Common myeloid progenitor, CD34-positive (primary cell): ENCODE measurements at regions not wholly inside any gene's neighbourhood (a gene's known extent, or its start where the extent isn't known, plus 50 kb on each side); places are given as distances from the start of the nearest gene placed in this dataset.

Source experiments
- CTCF ChIA-PET: fragments of 350-600 bp; sonication (Branson Sonifier 250); formaldehyde crosslinking; loops from one replicate; lab custom pipeline; 2021; ENCODE audit warnings: antibody characterized with exemption; lab: Charles Lee
- POLR2A ChIA-PET: fragments of 350-600 bp; sonication (Branson Sonifier 250); formaldehyde crosslinking; loops from one replicate; lab custom pipeline; 2021; ENCODE audit warnings: antibody characterized with exemption; lab: Charles Lee
- DNase-seq, 3 donors: peaks; one replicate each; pipeline versions ENCODE4 v3.0.0 to v3.0.0-alpha.2; 2013
- H3K27ac ChIP-seq, 2 experiments: 1 replicate in 1 of 2; 2 replicates in 1 of 2; pipeline ENCODE4 v1.7.0; 2013; ENCODE audit warnings: inconsistent platforms in 2 of 2, low read length in 2 of 2, mild to moderate bottlenecking in 2 of 2, low read depth in 1 of 2, moderate library complexity in 1 of 2; ENCODE audit not compliant: severe bottlenecking in 2 of 2, insufficient read depth in 1 of 2, poor library complexity in 1 of 2
- H3K27me3 ChIP-seq, 5 experiments: replicated peaks in 2 of 5; 1 replicate in 3 of 5; 2 replicates in 2 of 5; pipeline versions ENCODE4 v1.6.1 to v1.7.0; 2013; ENCODE audit warnings: low read length in 4 of 5, mild to moderate bottlenecking in 2 of 5, moderate library complexity in 2 of 5, inconsistent platforms in 1 of 5; ENCODE audit not compliant: insufficient read depth in 5 of 5, control insufficient read depth in 4 of 5
- H3K36me3 ChIP-seq, 4 experiments: 1 replicate in 2 of 4; 2 replicates in 2 of 4; pipeline versions ENCODE4 v1.6.1 to v1.7.0; 2013; ENCODE audit warnings: low read length in 3 of 4, control low read depth in 1 of 4, mild to moderate bottlenecking in 1 of 4; ENCODE audit not compliant: control insufficient read depth in 4 of 4, insufficient read depth in 4 of 4
- H3K4me1 ChIP-seq, 4 experiments: 1 replicate in 3 of 4; 2 replicates in 1 of 4; pipeline versions ENCODE4 v1.6.1 to v1.7.1; 2013; ENCODE audit warnings: low read length in 3 of 4, mild to moderate bottlenecking in 3 of 4, control low read depth in 1 of 4, inconsistent platforms in 1 of 4, moderate library complexity in 1 of 4; ENCODE audit not compliant: control insufficient read depth in 4 of 4, insufficient read depth in 4 of 4; ENCODE audit errors: control extremely low read depth in 1 of 4
- H3K4me3 ChIP-seq, 7 experiments: 1 replicate in 4 of 7; 2 replicates in 3 of 7; pipeline versions ENCODE4 v1.5.1 to v1.7.0; 2013; ENCODE audit warnings: mild to moderate bottlenecking in 7 of 7, low read length in 6 of 7, moderate library complexity in 6 of 7, inconsistent platforms in 2 of 7, low read depth in 2 of 7, control low read depth in 1 of 7; ENCODE audit not compliant: insufficient read depth in 4 of 7, control insufficient read depth in 1 of 7; ENCODE audit errors: extremely low read depth in 1 of 7
- H3K9me3 ChIP-seq, 5 experiments: 1 replicate in 4 of 5; 2 replicates in 1 of 5; pipeline versions ENCODE4 v1.6.1 to v1.7.1; 2013; ENCODE audit warnings: low read length in 4 of 5, mild to moderate bottlenecking in 2 of 5, inconsistent platforms in 1 of 5, low read depth in 1 of 5, moderate library complexity in 1 of 5; ENCODE audit not compliant: control insufficient read depth in 4 of 5, insufficient read depth in 2 of 5; ENCODE audit errors: control extremely low read depth in 1 of 5
- WGBS: methylation state at CpG from one replicate; pipeline ENCODE4 v1.1.5; 2013; ENCODE audit not compliant: insufficient coverage; 5-methylcytosine and 5-hydroxymethylcytosine counted together

DNA sequence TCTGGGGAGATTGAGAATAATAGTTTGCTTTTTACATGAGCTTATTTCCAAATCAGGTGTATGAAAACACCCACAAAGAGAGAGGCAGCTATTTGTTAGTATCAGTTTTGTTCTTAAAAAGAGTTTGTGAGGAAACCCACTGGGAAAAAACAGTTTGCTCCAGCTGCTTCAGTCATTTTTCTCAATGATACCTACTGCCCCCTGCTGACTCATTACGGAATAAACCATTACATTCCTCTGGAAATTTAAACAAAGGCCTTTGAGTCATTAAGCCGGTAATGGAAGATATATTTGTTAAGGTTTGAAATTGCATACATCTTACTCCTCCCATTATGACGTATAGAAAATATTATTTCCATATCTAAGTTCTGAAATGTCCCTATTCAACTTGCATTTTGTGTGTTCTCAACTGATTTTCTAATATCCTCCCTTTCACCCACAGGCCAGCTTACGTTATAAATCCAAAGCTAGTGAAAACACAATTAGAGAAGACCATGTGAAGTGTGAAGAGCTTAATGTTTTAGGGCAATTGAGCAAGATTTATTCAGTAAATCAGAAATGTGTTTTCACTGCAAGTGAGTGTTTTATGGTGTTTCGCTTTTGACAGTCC, 761.6 kb downstream of the DSC3 start:
- Histone ChIP-seq H3K4me1 (no peaks in the 10 kb centered on the region), H3K9me3 (no peaks in the 10 kb centered on the region), H3K27ac (no peak overlapping the region), H3K27me3 (no peaks in the 10 kb centered on the region), H3K4me3 (no peak overlapping the region), H3K36me3 (no peaks in the 10 kb centered on the region)
- POLR2A ChIA-PET = no interaction called here
- CTCF ChIA-PET = interaction anchor here (1.0 kb wide), 2 partner anchors 12 to 1321 kb away, joined by 3 read pairs; no protein-coding TSS in a partner anchor
- peak; percentile 16 to 51 (median 38) for DNase-seq
- no CpG with 5 or more reads among the region's 5 CpGs for WGBS

DNA sequence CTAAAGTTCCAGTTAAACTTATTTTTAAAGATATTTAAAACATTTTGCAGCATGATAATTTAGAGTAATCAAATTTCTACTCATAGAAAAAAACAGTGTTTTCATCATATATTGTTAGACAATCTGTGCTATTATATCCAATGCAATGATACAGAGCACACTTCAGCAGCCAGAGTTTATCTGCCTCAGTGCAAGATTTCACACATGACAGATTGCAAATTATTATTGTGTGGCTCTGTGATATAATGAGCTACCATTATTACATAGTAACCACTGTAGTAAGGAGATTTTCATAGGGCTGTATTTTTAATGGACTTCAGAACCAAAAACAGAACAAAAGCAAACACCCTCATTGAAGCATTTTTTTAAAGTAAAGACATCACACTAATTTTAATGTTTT, 762.4 kb downstream of the DSC3 start:
- Histone ChIP-seq H3K27ac (no peak overlapping the region), H3K9me3 (no peaks in the 10 kb centered on the region), H3K36me3 (no peaks in the 10 kb centered on the region), H3K4me1 (no peaks in the 10 kb centered on the region), H3K27me3 (no peaks in the 10 kb centered on the region), H3K4me3 (no peak overlapping the region)
- DNase-seq = no peak
- POLR2A ChIA-PET = no interaction called here
- CTCF ChIA-PET = interaction anchor here (1.0 kb wide), 2 partner anchors 11 to 1320 kb away, joined by 3 read pairs; no protein-coding TSS in a partner anchor

DNA sequence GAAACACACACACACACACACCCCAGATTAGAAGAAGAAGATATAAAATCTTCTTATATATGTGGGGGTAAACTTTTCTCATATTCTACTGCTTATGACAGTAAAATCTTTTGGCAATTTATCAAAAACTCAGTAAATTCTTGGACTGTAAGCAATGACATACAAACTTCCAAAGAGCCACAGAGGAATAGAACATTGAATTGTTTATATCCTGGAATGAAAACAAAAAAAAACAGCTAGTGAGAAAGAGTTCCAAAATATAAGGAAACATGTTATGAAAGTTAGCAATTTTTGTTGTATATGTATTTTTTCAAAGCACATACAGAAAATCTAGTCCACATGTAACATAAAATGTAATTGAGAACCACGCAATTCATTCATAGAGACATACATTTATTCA, 764.9 kb downstream of the DSC3 start:
- POLR2A ChIA-PET = no interaction called here
- CTCF ChIA-PET = no interaction called here
- whole genome bisulfite sequencing = no CpG with 5 or more reads among the region's 1 CpG
- Histone ChIP-seq H3K9me3 (no peaks in the 10 kb centered on the region), H3K36me3 (no peaks in the 10 kb centered on the region), H3K4me3 (no peak overlapping the region), H3K27me3 (no peaks in the 10 kb centered on the region), H3K4me1 (no peaks in the 10 kb centered on the region), H3K27ac (no peak overlapping the region)
- DNase-seq = no peak

DNA sequence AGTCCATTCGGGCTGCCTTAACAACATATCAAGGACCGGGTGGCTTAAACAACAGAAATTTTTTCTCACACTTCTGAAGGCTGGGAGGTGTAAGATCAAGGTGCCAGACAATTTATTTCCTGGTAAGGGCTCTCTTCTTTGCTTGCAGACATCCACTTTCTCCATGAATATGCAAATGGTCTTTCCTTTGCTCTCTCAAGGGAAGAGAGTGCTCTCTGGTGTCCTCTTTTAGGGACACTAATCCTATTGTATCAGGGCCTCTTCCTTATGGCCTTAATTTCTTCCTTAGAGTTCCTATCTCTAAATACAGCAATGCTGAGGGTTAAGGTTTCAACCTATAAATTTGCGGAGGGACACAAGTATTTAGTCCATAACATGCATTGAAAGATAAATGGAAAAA, 770.8 kb downstream of the DSC3 start:
- no peak for DNase-seq
- no peak overlapping the region for H3K27ac ChIP-seq
- 100% methylated on average over 2 of the region's 3 CpGs for WGBS
- no peak overlapping the region for H3K4me3 ChIP-seq
- ChIA-PET CTCF (interaction anchor here (1.5 kb wide), 1 partner anchor 10 kb away, joined by 3 read pairs; no protein-coding TSS in a partner anchor), POLR2A (no interaction called here)
- no peaks in the 10 kb centered on the region for H3K4me1 ChIP-seq
- H3K9me3 ChIP-seq = no peaks in the 10 kb centered on the region
- H3K36me3 ChIP-seq = no peaks in the 10 kb centered on the region
- H3K27me3 ChIP-seq = peaks cover 0 to 2% (median 0%) of the 10 kb centered on the region in 5 experiments

DNA sequence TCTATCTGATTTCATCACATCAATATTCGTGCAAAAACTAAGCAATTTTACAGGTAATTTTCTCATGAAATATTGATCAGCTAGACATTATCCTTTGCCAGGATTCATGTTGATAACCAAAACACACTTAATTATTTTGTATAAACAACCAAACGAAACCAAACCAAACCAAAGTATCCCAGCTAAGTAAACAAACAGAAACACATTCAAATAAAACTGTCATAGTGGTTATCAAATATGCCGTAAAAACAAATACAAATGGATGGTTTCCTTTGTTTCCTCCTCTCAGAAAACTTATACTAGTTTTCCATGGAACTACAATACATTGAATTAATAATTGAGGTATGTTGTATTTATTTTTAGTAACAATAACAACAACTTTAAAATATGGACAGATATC, 777.4 kb downstream of the DSC3 start:
- no peaks in the 10 kb centered on the region for H3K9me3 ChIP-seq
- no peak for DNase-seq
- no peaks in the 10 kb centered on the region for H3K27me3 ChIP-seq
- 100% methylated on average over 2 of the region's 3 CpGs for WGBS
- CTCF ChIA-PET = no interaction called here
- no peaks in the 10 kb centered on the region for H3K36me3 ChIP-seq
- no peak overlapping the region for H3K4me3 ChIP-seq
- H3K27ac ChIP-seq = no peak overlapping the region
- POLR2A ChIA-PET = no interaction called here
- no peaks in the 10 kb centered on the region for H3K4me1 ChIP-seq

DNA sequence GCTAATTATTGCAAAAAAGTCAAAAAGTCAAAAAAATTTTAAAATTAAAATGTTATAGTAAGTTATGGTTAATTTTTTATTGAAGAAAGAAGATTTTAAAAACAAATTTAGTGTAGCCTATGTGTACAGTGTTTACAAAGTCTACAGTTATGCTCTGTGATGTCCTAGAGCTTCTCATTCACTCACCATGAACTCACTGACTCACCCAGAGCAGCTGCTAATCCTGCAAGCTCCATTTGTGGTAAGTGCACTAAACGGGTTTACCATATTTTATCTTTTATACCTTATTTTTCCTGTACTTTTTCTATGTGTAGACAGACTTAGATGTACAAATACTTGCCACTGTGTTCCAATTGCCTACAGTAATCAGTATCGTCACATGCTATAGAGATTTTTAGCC, 788.2 kb downstream of the DSC3 start:
- CTCF ChIA-PET = no interaction called here
- no peaks in the 10 kb centered on the region for H3K4me1 ChIP-seq
- no peak overlapping the region for H3K4me3 ChIP-seq
- no peaks in the 10 kb centered on the region for H3K36me3 ChIP-seq
- DNase-seq = no peak
- POLR2A ChIA-PET = no interaction called here
- whole genome bisulfite sequencing = 60% methylated on average over 1 of the region's 2 CpGs
- H3K9me3 ChIP-seq = peaks cover 0 to 1% (median 0%) of the 10 kb centered on the region in 5 experiments
- H3K27ac ChIP-seq = no peak overlapping the region
- no peaks in the 10 kb centered on the region for H3K27me3 ChIP-seq

DNA sequence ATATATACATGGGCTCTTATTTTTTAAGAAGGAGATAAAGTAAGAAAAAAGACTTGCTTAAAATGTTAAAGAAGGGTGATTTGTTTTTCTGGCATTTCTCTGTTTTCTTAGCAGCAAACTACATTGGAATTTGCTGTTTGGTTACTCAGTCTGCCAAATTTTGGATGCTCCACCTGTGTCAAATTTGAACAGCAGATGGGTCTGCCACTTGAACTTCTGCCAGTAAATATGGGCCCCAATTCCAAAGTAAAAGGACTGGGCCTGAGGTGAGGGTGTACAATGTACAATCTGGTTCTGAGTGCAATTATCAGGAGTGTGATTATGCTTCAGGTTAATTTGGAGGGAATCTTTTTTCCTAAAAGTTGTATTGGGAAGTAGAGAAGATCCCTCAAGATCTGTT, 794.5 kb downstream of the DSC3 start:
- DNase-seq = no peak
- ChIA-PET POLR2A (no interaction called here), CTCF (no interaction called here)
- Histone ChIP-seq H3K27me3 (no peaks in the 10 kb centered on the region), H3K4me3 (no peak overlapping the region), H3K27ac (no peak overlapping the region), H3K36me3 (no peaks in the 10 kb centered on the region), H3K9me3 (no peaks in the 10 kb centered on the region), H3K4me1 (no peaks in the 10 kb centered on the region)
